Pancreas (tissue), 10 donors: ENCODE measurements at regions not wholly inside any gene's neighbourhood (a gene's known extent, or its start where the extent isn't known, plus 50 kb on each side); places are given as distances from the start of the nearest gene placed in this dataset.

Experiments
- ATAC-seq, 4 donors: fragments of 200-7000 bp; cut with Tn5 transposase; one replicate each; pipeline versions ENCODE4 v1.8.0 to v1.9.1; 2020; ENCODE audit warnings: mild to moderate bottlenecking in 4 of 4, moderate library complexity in 4 of 4
- DNase-seq, 6 donors: peaks; one replicate each; pipeline ENCODE4 v3.0.0-alpha.2; 2020
- FAIRE-seq: peaks from 2 replicates; lab custom pipeline; 2012; peaks lifted over from hg19 to GRCh38; lab: Jason Lieb, UNC
- H3K27ac ChIP-seq, 4 donors: fragments of 200-600 bp; sonication (generic); 1 replicate in 3 of 4; 2 replicates in 1 of 4; pipeline versions ENCODE4 v1.5.0 to v1.8.0; 2020
- H3K27me3 ChIP-seq, 4 donors: fragments of 200-600 bp; one replicate each; pipeline ENCODE4 v1.8.0; 2021
- H3K36me3 ChIP-seq, 3 donors: fragments of 200-600 bp; sonication (generic) in 1 of 3; one replicate each; pipeline versions ENCODE4 v1.5.0 to v1.8.0; 2020 to 2021
- H3K4me1 ChIP-seq, 3 donors: fragments of 200-600 bp; one replicate each; pipeline ENCODE4 v1.8.0; 2021
- H3K4me3 ChIP-seq, 4 donors: fragments of 200-600 bp; sonication (generic) in 2 of 4; one replicate each; pipeline versions ENCODE4 v1.5.0 to v1.8.0; 2020 to 2021
- H3K9me3 ChIP-seq, 4 donors: fragments of 200-600 bp; one replicate each; pipeline ENCODE4 v1.8.0; 2021
- CTCF ChIP-seq, 4 donors: fragments of 200-600 bp; sonication (generic) in 3 of 4; IDR thresholded peaks; one replicate each; pipeline versions ENCODE4 v1.5.0 to v1.8.0; 2021; ENCODE audit warnings: antibody characterized with exemption in 4 of 4
- WGBS, 2 donors: extraction: QIAGEN DNeasy Blood & Tissue Kit; methylation state at CpG; one replicate each; pipeline ENCODE4 v1.1.7; 2013; 5-methylcytosine and 5-hydroxymethylcytosine counted together
- intact Hi-C, 3 donors: fragments of 100-400 bp; cut with DNase I; formaldehyde crosslinking; loops; one replicate each; pipeline versions ENCODE4 v1.11.1 to v1.14.2; 2022
- donor health status: healthy with polysubstance abuse.
- donor health status: DM: no; HTN: no; CAD: no; lungs with moderate emphysema.
- donor health status: DM: no; HTN: no; CAD: no.
- donor health status: control.
- donor health status: control.
- donor health status: Bipolar disorder and iron deficiency.
- donor health status: DM: yes; HTN: yes; CAD: no.
- donor health status: DM: no; HTN: no; CAD: no.
- donor health status: DM: no; HTN: no; CAD: no.
- donor health status: DM: yes; HTN: yes; CAD: no.

GRCh38 chr18:25880441-25880840, 210.0 kb downstream of the SS18 start:
- intact Hi-C loops = no loop called here

GRCh38 chr18:25876330-25876948, 214.0 kb downstream of the SS18 start:
- no peak for ATAC-seq
- no peaks in the 10 kb centered on the region for H3K36me3 ChIP-seq
- no peaks in the 10 kb centered on the region for H3K9me3 ChIP-seq
- 6 to 10% methylated on average over 7 of the region's 7 CpGs for WGBS, 2 donors
- intact Hi-C loops = no loop called here
- no peak overlapping the region for H3K27ac ChIP-seq
- DNase-seq = no peak
- TF ChIP-seq CTCF (IDR thresholded peaks at IDR 0.05) = no peak
- no peak for FAIRE-seq
- H3K4me1 ChIP-seq = no peaks in the 10 kb centered on the region
- no peak overlapping the region for H3K4me3 ChIP-seq
- H3K27me3 ChIP-seq = peaks cover 0 to 4% (median 0%) of the 10 kb centered on the region in 4 donors

More at GRCh38 chr18:25880441-25880840, 210.0 kb downstream of the SS18 start:
- ATAC-seq = no peak
- Histone ChIP-seq H3K27ac (no peak overlapping the region), H3K27me3 (peaks cover 0 to 4% (median 0%) of the 10 kb centered on the region in 4 donors), H3K36me3 (no peaks in the 10 kb centered on the region), H3K9me3 (no peaks in the 10 kb centered on the region), H3K4me1 (no peaks in the 10 kb centered on the region), H3K4me3 (no peak overlapping the region)
- no peak for DNase-seq
- TF ChIP-seq CTCF (IDR thresholded peaks at IDR 0.05) = no peak
- 84 to 93% methylated on average over 3 of the region's 3 CpGs for WGBS, 2 donors
- FAIRE-seq = no peak

- no peak for ATAC-seq
Measured at GRCh38 chr18:25875551-25876240, 214.7 kb downstream of the SS18 start.

GRCh38 chr18:25873833-25874232, 216.6 kb downstream of the SS18 start:
- Histone ChIP-seq H3K9me3 (no peaks in the 10 kb centered on the region), H3K27ac (no peak overlapping the region), H3K27me3 (peaks cover 0 to 2% (median 0%) of the 10 kb centered on the region in 4 donors), H3K36me3 (no peaks in the 10 kb centered on the region), H3K4me1 (no peaks in the 10 kb centered on the region), H3K4me3 (no peak overlapping the region)
- no peak for TF ChIP-seq CTCF (IDR thresholded peaks at IDR 0.05)
- no peak for ATAC-seq
- intact Hi-C loops = no loop called here
- no peak for DNase-seq
- WGBS, 2 donors = 47 to 69% methylated on average over 3 of the region's 3 CpGs
- no peak for FAIRE-seq

More at GRCh38 chr18:25875551-25876240, 214.7 kb downstream of the SS18 start:
- no peak for FAIRE-seq
- H3K9me3 ChIP-seq = no peaks in the 10 kb centered on the region
- peak in 1 of 6 donors; percentile 39 for DNase-seq
- intact Hi-C loops = no loop called here
- no peak overlapping the region for H3K4me3 ChIP-seq
- WGBS, 2 donors = 48 to 62% methylated on average over 7 of the region's 7 CpGs
- H3K4me1 ChIP-seq = no peaks in the 10 kb centered on the region
- H3K36me3 ChIP-seq = no peaks in the 10 kb centered on the region
- H3K27me3 ChIP-seq = peaks cover 0 to 4% (median 0%) of the 10 kb centered on the region in 4 donors
- no peak for TF ChIP-seq CTCF (IDR thresholded peaks at IDR 0.05)
- no peak overlapping the region for H3K27ac ChIP-seq

GRCh38 chr18:25866331-25866730, 224.1 kb downstream of the SS18 start:
- H3K9me3 ChIP-seq = no peaks in the 10 kb centered on the region
- intact Hi-C loops = no loop called here

More at GRCh38 chr18:25866331-25866730, 224.1 kb downstream of the SS18 start:
- 79 to 86% methylated on average over 3 of the region's 3 CpGs for WGBS, 2 donors
- H3K4me1 ChIP-seq = no peaks in the 10 kb centered on the region
- FAIRE-seq = no peak
- H3K36me3 ChIP-seq = no peaks in the 10 kb centered on the region
- ATAC-seq = no peak
- H3K4me3 ChIP-seq = no peak overlapping the region
- H3K27me3 ChIP-seq = no peaks in the 10 kb centered on the region
- DNase-seq = no peak
- TF ChIP-seq CTCF (IDR thresholded peaks at IDR 0.05) = no peak
- no peak overlapping the region for H3K27ac ChIP-seq
